ENCODE measurements at regions not wholly inside any gene's neighbourhood (a gene's known extent, or its start where the extent isn't known, plus 50 kb on each side); places are given as distances from the start of the nearest gene placed in this dataset.
"Not testable (repeated sequence)": the region's sequence is repeated elsewhere in the genome, so short reads cannot be mapped to it uniquely, and the experiment has no call there.

DNA sequence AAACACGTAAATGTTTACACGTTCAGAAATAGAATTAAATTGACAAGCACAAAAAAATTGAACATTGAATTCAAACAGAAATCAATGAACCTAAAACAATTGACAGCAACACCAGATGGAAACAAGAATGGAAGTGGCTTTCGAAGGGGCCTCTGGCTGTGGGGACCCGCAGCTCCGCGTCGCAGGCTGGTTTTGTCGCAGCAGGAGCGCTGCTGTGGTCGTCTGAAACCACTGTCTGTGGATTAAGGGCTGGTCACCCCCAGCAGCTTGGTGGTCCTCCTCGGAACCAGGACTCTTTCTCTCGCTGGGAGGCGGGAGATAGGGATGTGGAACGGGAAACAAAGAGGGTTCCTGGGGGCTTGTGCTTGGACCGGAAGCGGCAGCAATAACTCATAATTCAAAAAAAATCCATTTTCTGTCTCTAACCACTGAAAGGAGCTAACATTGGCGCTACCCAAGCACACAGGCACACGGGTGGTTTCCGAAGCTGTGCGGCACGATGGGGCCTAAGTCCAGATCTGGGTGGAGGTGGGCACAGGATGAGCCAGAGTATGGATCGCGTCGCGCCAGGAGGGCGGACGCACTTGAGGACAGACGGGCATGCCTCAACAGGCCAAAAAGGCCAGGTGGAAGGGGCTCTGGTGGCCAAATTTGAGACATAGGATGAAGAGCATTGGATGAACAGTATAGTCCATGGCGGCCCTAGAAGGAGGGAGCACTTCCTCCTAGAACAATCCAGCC lies 346.0 kb downstream of the CNTNAP3B start:
- TF ChIP-seq, protein P1, sequence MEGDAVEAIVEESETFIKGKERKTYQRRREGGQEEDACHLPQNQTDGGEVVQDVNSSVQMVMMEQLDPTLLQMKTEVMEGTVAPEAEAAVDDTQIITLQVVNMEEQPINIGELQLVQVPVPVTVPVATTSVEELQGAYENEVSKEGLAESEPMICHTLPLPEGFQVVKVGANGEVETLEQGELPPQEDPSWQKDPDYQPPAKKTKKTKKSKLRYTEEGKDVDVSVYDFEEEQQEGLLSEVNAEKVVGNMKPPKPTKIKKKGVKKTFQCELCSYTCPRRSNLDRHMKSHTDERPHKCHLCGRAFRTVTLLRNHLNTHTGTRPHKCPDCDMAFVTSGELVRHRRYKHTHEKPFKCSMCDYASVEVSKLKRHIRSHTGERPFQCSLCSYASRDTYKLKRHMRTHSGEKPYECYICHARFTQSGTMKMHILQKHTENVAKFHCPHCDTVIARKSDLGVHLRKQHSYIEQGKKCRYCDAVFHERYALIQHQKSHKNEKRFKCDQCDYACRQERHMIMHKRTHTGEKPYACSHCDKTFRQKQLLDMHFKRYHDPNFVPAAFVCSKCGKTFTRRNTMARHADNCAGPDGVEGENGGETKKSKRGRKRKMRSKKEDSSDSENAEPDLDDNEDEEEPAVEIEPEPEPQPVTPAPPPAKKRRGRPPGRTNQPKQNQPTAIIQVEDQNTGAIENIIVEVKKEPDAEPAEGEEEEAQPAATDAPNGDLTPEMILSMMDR (IDR thresholded peaks at IDR 0.05) = not testable (repeated sequence)
- TF ChIP-seq POLR2A, EP300 (IDR thresholded peaks at IDR 0.05): not testable (repeated sequence)
